ENCODE measurements at regions not wholly inside any gene's neighbourhood (a gene's known extent, or its start where the extent isn't known, plus 50 kb on each side); places are given as distances from the start of the nearest gene placed in this dataset.

DNA sequence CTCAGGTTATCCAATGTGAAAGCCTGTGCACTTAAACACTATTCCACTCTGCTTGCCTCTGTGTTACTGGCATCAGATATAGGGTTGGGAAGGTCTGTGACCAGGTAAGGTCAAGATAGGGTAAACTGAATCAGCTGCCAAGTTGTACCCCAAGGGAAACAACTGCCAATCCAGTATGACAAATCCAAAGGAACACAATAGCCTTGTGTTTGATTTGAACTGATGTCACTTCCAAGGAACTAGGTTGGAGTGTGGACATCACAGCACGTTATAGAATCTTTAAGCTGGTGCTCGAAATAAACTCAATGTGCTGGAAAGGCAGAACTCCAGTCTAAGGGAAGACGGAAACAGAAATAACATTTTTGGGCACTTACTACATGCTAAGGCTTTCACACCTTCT, 223.4 kb upstream of the BTG1 start:
- TF ChIP-seq ZFX (IDR thresholded peaks at IDR 0.05) = no peak
- TF ChIP-seq, protein P1, sequence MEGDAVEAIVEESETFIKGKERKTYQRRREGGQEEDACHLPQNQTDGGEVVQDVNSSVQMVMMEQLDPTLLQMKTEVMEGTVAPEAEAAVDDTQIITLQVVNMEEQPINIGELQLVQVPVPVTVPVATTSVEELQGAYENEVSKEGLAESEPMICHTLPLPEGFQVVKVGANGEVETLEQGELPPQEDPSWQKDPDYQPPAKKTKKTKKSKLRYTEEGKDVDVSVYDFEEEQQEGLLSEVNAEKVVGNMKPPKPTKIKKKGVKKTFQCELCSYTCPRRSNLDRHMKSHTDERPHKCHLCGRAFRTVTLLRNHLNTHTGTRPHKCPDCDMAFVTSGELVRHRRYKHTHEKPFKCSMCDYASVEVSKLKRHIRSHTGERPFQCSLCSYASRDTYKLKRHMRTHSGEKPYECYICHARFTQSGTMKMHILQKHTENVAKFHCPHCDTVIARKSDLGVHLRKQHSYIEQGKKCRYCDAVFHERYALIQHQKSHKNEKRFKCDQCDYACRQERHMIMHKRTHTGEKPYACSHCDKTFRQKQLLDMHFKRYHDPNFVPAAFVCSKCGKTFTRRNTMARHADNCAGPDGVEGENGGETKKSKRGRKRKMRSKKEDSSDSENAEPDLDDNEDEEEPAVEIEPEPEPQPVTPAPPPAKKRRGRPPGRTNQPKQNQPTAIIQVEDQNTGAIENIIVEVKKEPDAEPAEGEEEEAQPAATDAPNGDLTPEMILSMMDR (conservative IDR thresholded peaks at IDR 0.05) = no peak
- H3K27ac ChIP-seq = no peak overlapping the region

DNA sequence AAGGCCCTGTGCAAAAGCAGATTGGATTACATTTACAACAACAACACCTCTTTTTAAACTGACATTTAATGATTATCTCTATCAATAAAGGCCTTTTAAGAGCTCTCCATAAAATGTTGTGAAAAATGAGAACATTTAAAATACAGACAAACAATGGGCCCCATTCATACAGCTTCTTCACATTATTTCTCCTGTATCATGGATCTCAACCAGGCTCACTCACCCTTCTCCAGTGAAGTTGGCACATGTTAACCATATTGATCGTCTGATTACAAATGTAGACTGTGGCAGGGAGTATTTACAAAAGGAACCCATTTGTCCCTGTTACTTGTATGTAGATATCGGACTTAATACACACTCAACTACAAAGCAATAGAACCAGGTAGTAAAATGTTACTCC, 220.2 kb upstream of the BTG1 start:
- TF ChIP-seq ZFX (IDR thresholded peaks at IDR 0.05) = no peak
- TF ChIP-seq, protein P1 (conservative IDR thresholded peaks at IDR 0.05) = no peak
- no peak overlapping the region for H3K27ac ChIP-seq

- H3K27ac ChIP-seq = no peak overlapping the region
- no peak for TF ChIP-seq ZFX (IDR thresholded peaks at IDR 0.05)
- TF ChIP-seq, protein P1 (conservative IDR thresholded peaks at IDR 0.05) = no peak
Measured at GRCh38 chr12:92365333-92365732, 219.7 kb upstream of the BTG1 start.

- H3K27ac ChIP-seq = no peak overlapping the region
- TF ChIP-seq, protein P1 (conservative IDR thresholded peaks at IDR 0.05) = no peak
- TF ChIP-seq ZFX (IDR thresholded peaks at IDR 0.05) = no peak
Measured at GRCh38 chr12:92363295-92364146, 217.9 kb upstream of the BTG1 start.

- no peak overlapping the region for H3K27ac ChIP-seq
- TF ChIP-seq ZFX (IDR thresholded peaks at IDR 0.05) = no peak
- TF ChIP-seq, protein P1 (conservative IDR thresholded peaks at IDR 0.05) = no peak
Measured at GRCh38 chr12:92362785-92363184, 217.1 kb upstream of the BTG1 start.

- no peak overlapping the region for H3K27ac ChIP-seq
- TF ChIP-seq, protein P1 (conservative IDR thresholded peaks at IDR 0.05) = no peak
- no peak for TF ChIP-seq ZFX (IDR thresholded peaks at IDR 0.05)
Measured at GRCh38 chr12:92362126-92362525, 216.5 kb upstream of the BTG1 start.

DNA sequence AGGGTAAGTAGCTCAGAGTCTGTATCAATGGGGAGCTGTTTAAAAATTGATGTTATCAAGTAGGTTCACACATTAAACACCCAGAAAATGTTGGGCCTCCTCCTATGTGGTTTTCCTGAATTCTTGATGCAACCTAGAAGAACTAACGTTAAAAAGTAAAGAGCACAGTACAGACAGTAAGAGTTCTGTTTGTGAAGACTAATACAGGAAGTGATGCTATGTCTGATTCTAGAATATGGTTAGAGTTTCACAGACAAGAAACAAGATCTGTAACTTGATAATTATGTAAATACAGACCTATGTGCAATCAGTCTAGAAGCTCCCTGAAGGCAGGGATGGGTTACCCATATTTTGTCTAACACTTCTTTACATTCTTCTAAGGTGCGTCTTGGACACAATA, 214.9 kb upstream of the BTG1 start:
- no peak overlapping the region for H3K27ac ChIP-seq
- no peak for TF ChIP-seq ZFX (IDR thresholded peaks at IDR 0.05)
- TF ChIP-seq, protein P1 (conservative IDR thresholded peaks at IDR 0.05) = no peak
